ENCODE measurements at regions not wholly inside any gene's neighbourhood (a gene's known extent, or its start where the extent isn't known, plus 50 kb on each side); places are given as distances from the start of the nearest gene placed in this dataset.

GRCh38 chr5:8176101-8176693 is 307.2 kb downstream of the MTRR start:
- Histone ChIP-seq H3K4me1 (ENCODE audit: control insufficient read depth, extremely low read depth, insufficient read depth, low read length) (no peaks in the 10 kb centered on the region), H3K27me3 (ENCODE audit: control insufficient read depth in 2 of 2, insufficient read depth in 2 of 2, low read length in 2 of 2) (no peaks in the 10 kb centered on the region), H3K9ac (replicated peaks; ENCODE audit: extremely low read depth, insufficient read depth, low read length) (no peak overlapping the region), H3K9me1 (replicated peaks; ENCODE audit: control insufficient read depth, extremely low read depth, insufficient read depth, low read length) (no peaks in the 10 kb centered on the region), H3K79me2 (ENCODE audit: control insufficient read depth, insufficient read depth, low read length) (no peaks in the 10 kb centered on the region), H3K4me2 (ENCODE audit: insufficient read depth, low read length) (no peak overlapping the region), H3K4me3 (replicated peaks in 1 of 3; ENCODE audit: insufficient read depth in 1 of 3, low read depth in 1 of 3, low read length in 3 of 3) (no peak overlapping the region), H4K20me1 (replicated peaks; ENCODE audit: control insufficient read depth, extremely low read depth, insufficient read depth, low read length) (no peaks in the 10 kb centered on the region), H3K9me3 (replicated peaks; ENCODE audit: control insufficient read depth, insufficient read depth, low read length) (peaks cover 9% of the 10 kb centered on the region), H3K36me3 (ENCODE audit: control insufficient read depth in 2 of 2, extremely low read depth in 1 of 2, insufficient read depth in 2 of 2, low read length in 2 of 2) (no peaks in the 10 kb centered on the region), H3K27ac (ENCODE audit: insufficient read depth, low read depth, low read length) (no peak overlapping the region), H2AFZ (ENCODE audit: low read depth, low read length) (no peak overlapping the region)
- BruUV-seq (replicated peaks) = no TSS peak
- TF ChIP-seq FOS (IDR thresholded peaks at IDR 0.05; ENCODE audit: borderline replicate concordance, insufficient read depth, low read length) = no peak
- TF ChIP-seq POLR2A (IDR thresholded peaks at IDR 0.05; ENCODE audit: low read depth, low read length) = no peak
- no peak for TF ChIP-seq MAX (IDR thresholded peaks at IDR 0.05; ENCODE audit: insufficient read depth, insufficient read length)
- no peak for TF ChIP-seq GATA2 (IDR thresholded peaks at IDR 0.05; ENCODE audit: insufficient read depth, insufficient read length, low read depth, low read length)
- TF ChIP-seq EZH2 (IDR thresholded peaks at IDR 0.05; ENCODE audit: borderline replicate concordance, low read depth, low read length, severe bottlenecking) = no peak
- TF ChIP-seq MYC (IDR thresholded peaks at IDR 0.05; ENCODE audit: low read depth, low read length) = no peak
- no peak for TF ChIP-seq JUN (IDR thresholded peaks at IDR 0.05; ENCODE audit: borderline replicate concordance, insufficient read depth, insufficient read length, low read depth)
- no peak for TF ChIP-seq CTCF (IDR thresholded peaks at IDR 0.05; ENCODE audit: extremely low read depth in 1 of 2, insufficient read depth in 1 of 2, low read depth in 1 of 2, low read length in 2 of 2)
- TF ChIP-seq POLR2AphosphoS5 (IDR thresholded peaks at IDR 0.05; ENCODE audit: insufficient read depth, low read depth, low read length) = no peak
- intact Hi-C loops (cut with micrococcal nuclease) (no loop called here), dilution Hi-C loops (cut with MboI; ENCODE audit: extremely low pct_ligation_motif_present, low sequenced_read_pairs) (no loop called here)
- ChIA-PET POLR2A (no interaction called here), CTCF (no interaction called here)
- FAIRE-seq = no peak
- DNase-seq (ENCODE audit: low read depth, low spot score) = no peak

All from endothelial cell of umbilical vein (primary cell).